ENCODE measurements at regions not wholly inside any gene's neighbourhood (a gene's known extent, or its start where the extent isn't known, plus 50 kb on each side); places are given as distances from the start of the nearest gene placed in this dataset.
"Not testable (repeated sequence)": the region's sequence is repeated elsewhere in the genome, so short reads cannot be mapped to it uniquely, and the experiment has no call there.

- DNase-seq (ENCODE audit: low spot score in 2 of 2), result no peak
- no peak overlapping the region for H3K4me3 ChIP-seq
- no peak for TF ChIP-seq CTCF (IDR thresholded peaks at IDR 0.05)
- peaks cover 0 to 3% of the 10 kb centered on the region in 2 donors for H3K9me3 ChIP-seq
- intact Hi-C loops (cut with DNase I), result no loop called here
- no peaks in the 10 kb centered on the region for H3K27me3 ChIP-seq
- H3K36me3 ChIP-seq, result no peaks in the 10 kb centered on the region
- H3K27ac ChIP-seq, result no peak overlapping the region
- no peaks in the 10 kb centered on the region for H3K4me1 ChIP-seq
Measured at GRCh38 chr1:29999595-29999994, 723.8 kb downstream of the MATN1 start.

- H3K27ac ChIP-seq, result no peak overlapping the region
- peaks cover 0 to 12% of the 10 kb centered on the region in 2 donors for H3K9me3 ChIP-seq
- no peak overlapping the region for H3K4me3 ChIP-seq
- H3K36me3 ChIP-seq, result no peaks in the 10 kb centered on the region
- no peak for DNase-seq (ENCODE audit: low spot score in 2 of 2)
- TF ChIP-seq CTCF (IDR thresholded peaks at IDR 0.05), result no peak
- no peaks in the 10 kb centered on the region for H3K4me1 ChIP-seq
- H3K27me3 ChIP-seq, result no peaks in the 10 kb centered on the region
- intact Hi-C loops (cut with DNase I), result no loop called here
Measured at GRCh38 chr1:29998686-29999085, 724.7 kb downstream of the MATN1 start.

- H3K36me3 ChIP-seq; intact Hi-C loops (cut with DNase I); DNase-seq (ENCODE audit: low spot score in 2 of 2); H3K4me3 ChIP-seq; H3K27ac ChIP-seq; H3K4me1 ChIP-seq; H3K27me3 ChIP-seq: not testable (repeated sequence)
- H3K9me3 ChIP-seq, result peaks cover 0 to 18% of the 10 kb centered on the region in 2 donors
Measured at GRCh38 chr1:29997818-29998217, 725.6 kb downstream of the MATN1 start.

GRCh38 chr1:29993950-29994349, 729.4 kb downstream of the MATN1 start:
- H3K4me1 ChIP-seq, result no peaks in the 10 kb centered on the region
- intact Hi-C loops (cut with DNase I), result no loop called here
- H3K9me3 ChIP-seq, result peaks cover 0 to 18% of the 10 kb centered on the region in 2 donors
- H3K27ac ChIP-seq, result no peak overlapping the region
- H3K27me3 ChIP-seq, result no peaks in the 10 kb centered on the region
- H3K4me3 ChIP-seq, result no peak overlapping the region
- TF ChIP-seq CTCF (IDR thresholded peaks at IDR 0.05), result no peak
- no peak for DNase-seq (ENCODE audit: low spot score in 2 of 2)
- no peaks in the 10 kb centered on the region for H3K36me3 ChIP-seq

- no peak for DNase-seq (ENCODE audit: low spot score in 2 of 2)
- Histone ChIP-seq H3K27ac (no peak overlapping the region), H3K4me3 (no peak overlapping the region), H3K27me3 (no peaks in the 10 kb centered on the region), H3K4me1 (no peaks in the 10 kb centered on the region), H3K36me3 (no peaks in the 10 kb centered on the region), H3K9me3 (peaks cover 0 to 18% of the 10 kb centered on the region in 2 donors)
- no peak for TF ChIP-seq CTCF (IDR thresholded peaks at IDR 0.05)
- intact Hi-C loops (cut with DNase I), result no loop called here
Measured at GRCh38 chr1:29991815-29992214, 731.6 kb downstream of the MATN1 start.

GRCh38 chr1:29991025-29991424, 732.4 kb downstream of the MATN1 start:
- no peak for TF ChIP-seq CTCF (IDR thresholded peaks at IDR 0.05)
- no peaks in the 10 kb centered on the region for H3K4me1 ChIP-seq
- H3K27ac ChIP-seq, result no peak overlapping the region
- intact Hi-C loops (cut with DNase I), result no loop called here
- no peaks in the 10 kb centered on the region for H3K27me3 ChIP-seq
- no peak for DNase-seq (ENCODE audit: low spot score in 2 of 2)
- H3K4me3 ChIP-seq, result no peak overlapping the region
- peaks cover 0 to 18% of the 10 kb centered on the region in 2 donors for H3K9me3 ChIP-seq
- no peaks in the 10 kb centered on the region for H3K36me3 ChIP-seq
